ENCODE measurements at regions not wholly inside any gene's neighbourhood (a gene's known extent, or its start where the extent isn't known, plus 50 kb on each side); places are given as distances from the start of the nearest gene placed in this dataset.

DNA sequence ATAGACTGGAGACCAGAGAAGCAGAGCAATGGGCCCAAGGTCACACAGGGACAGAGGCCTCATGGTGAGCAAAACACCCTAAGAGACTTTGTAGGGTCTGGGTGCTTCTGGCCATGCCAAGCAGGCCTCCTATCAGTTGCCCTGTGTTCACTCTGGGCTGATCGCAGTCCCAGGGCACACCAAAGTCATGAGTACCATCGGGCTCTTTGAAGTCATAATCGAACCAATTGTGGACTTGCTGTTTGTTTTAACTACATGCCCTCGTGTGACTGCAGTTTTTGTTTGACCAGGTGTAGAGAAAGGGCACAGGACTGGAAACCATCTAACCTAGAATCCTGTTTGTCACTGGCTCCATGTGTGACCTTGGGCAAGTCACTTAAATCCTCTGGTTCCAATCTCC is 172.5 kb upstream of the CPEB2 start:
- FAIRE-seq: no peak

DNA sequence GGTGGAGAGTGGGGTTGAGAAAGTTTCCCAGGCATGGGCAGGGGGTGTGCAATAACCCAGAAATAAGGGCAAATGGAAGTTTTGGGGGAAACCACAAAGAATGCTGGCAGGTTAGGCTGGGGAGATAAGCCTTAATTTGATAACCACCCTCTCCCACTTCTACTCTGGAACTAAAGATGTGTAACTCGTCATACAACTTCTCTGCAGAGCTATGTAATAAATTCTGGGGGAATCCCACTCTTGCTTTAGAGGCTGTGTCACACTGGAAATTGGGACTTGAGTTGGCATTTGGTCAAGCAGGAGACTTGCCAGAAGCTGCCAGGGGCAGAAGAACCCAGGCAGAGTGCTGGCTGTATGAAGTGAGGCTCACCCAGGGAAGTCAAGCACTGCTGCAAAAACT is 170.9 kb upstream of the CPEB2 start:
- no peak for FAIRE-seq

DNA sequence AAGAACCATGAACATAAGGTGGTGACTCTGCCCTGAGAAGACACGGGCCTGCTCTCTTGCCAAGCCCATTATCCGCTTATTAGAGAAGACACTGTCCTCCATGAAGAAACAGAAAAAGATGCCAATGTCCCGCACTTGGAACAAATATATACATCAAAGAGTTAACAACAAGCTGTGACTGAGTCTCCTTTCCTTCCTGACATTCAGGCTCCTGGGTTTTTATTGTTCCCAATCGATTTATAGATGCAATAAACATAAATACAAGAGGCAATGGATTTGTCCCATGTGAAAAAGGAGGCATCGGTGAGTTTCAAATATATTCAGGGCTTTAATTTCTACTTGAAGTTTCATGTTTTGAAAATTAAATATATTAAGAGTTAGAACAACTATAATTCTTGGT is 169.2 kb upstream of the CPEB2 start:
- FAIRE-seq: no peak

DNA sequence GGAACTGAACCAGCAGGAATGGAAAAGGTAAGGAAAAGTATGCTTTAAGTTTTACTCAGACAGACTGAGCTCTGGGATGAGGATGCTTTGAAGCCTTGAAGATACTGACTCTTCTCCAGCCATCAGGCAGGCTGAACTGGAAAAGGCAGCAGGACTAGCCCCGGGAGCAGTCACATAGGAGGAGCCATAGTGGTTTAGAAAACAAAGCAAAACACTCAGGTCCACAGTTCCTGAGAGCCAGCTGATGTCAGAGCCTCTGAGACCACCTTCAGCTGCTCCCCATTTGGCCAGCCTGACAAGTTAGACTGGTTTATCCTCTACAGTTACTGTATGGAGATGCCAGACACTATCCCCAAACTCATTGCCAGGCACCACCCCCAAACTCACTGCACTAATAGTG is 167.9 kb upstream of the CPEB2 start:
- no peak for FAIRE-seq

DNA sequence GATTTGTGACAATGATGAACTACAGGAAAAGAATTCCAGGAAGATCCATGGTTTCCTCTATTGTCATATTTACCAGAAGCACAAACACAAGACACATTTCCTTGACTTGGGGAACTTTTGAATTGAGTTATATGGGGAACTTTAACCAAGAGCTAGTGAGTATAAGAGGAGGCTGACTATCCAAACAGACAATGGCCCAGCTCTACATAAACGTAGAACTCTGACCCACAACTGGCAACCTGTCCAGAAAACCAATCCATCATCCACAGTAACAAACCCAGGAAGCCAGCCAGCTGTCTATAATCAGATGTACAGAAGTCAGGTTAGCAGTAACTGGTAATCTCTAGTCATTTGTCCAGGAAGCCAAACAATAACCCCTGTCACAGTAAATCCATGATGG is 167.0 kb upstream of the CPEB2 start:
- no peak for FAIRE-seq

DNA sequence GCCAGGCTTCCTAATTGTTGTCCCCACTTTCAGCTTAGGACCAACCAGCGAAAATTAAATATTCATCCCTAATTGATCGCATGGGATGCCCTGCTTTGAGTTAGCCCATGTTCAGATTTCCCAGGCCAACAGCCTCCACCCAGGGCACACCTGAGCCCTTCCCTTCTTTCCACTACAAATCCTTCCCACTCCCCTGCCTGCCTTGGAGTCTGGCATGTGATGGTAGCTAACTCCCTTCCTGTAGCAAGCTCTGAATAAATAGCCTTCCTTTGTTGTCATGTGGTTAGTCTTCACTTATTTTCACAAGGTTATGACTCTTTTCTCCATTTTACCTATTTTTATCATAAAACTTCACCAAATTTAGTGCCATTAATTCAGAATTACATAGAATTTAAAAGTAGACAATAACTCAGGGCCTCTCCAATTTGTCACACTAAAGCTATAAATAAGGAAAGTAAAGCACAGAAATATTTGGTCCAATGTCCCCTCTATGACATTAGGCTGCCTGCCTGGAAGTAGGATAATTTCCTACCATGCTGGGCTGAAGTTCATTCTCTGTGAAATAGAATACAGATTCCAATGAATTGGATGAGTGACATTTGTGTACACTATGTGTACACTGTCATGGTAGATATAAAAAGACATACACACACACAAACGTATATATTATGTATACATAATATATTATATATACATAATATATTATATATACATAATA is 166.4 kb upstream of the CPEB2 start:
- no peak for FAIRE-seq

DNA sequence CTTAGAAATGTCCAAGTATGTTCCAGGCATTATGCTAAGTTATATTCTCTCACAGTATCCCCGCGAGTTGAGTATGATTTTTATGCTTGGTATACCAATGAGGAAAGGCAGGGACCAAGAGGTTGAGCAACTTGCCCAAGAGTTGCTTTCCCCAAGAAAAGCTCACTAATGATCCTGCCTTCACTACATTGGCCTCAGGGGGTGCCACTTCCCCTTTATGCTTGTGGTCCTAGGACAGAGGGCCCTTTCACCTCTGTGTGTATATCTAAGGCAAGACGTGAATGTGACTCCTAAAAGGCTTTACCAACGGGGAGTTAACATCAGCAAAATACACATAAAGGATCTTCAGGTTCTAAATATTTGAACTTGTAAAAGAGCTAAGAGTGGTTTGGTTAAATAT is 164.4 kb upstream of the CPEB2 start:
- FAIRE-seq: no peak

DNA sequence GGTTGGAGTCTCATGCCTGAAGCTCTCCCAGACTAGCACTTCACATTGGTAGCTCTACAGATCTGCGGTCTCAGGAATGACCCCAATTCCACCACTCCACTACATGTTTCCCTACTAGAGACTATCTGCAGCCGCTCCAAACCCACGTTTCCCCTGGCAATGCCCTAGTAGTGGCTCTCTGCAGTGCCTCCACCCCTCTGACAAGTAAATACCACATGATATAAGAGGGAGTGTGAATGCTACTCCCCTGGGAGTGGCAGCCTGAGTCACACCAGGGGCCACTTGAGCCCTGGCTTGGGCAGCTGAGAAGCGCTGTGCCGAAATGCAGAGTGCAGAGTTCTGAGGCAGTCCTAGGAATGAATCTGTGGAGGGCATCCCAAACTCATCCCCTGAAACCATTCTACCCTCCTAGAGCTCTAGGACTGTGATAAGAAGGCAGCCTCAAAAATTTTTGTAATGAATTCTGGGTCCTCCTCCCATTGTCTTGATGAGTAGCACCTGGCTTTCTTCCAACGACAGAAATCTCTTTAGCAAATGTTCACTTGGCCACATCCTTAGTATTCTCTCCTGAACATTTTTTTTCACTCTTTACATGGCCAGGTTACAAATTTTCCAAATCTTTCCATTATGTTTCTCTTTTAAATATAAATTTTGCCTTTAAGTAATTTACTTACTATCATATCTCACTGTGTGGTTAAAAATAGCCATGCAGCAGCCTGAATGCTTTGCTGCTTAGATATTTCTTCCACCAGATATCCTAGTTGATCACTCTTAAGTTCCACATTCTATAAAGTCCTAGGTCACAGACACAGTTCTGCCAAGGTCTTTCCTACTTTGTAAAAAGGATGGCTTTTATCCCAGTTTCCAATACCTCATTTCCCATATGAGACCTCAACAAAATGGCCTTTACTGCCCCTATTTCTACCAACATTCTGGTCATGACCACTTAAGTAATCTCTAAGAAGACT is 160.2 kb upstream of the CPEB2 start:
- no peak for FAIRE-seq

DNA sequence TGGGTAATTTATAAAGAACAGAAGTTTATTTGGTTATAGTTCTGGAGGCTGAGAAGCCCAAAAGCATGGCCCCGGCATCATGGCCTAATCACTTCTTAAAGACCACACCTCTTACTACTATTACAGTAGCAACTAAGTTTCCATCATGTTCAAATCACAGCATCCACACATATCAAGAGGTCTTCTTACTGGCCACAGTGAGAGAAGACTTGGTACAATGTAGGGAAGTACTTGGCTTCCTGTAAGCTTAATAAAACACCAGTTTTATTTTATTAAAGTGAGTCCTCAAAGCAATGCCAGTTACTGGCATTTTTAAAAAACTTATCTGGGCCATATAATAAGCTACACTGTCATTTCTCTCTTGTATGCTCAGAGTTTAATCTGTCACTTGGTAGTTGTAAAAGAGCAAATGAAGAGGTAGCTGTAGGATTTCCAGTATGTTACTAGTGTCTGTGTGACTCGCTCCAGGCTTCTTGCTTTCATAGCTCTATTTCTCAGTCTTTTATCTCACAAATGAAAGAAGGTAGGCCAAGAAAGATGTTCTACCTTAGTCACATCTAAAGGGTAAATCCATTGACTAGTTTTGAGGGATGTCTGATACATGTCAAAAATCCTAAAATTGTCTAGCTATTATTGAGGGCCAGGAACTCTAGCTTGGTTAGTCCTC is 159.2 kb upstream of the CPEB2 start:
- FAIRE-seq: no peak

DNA sequence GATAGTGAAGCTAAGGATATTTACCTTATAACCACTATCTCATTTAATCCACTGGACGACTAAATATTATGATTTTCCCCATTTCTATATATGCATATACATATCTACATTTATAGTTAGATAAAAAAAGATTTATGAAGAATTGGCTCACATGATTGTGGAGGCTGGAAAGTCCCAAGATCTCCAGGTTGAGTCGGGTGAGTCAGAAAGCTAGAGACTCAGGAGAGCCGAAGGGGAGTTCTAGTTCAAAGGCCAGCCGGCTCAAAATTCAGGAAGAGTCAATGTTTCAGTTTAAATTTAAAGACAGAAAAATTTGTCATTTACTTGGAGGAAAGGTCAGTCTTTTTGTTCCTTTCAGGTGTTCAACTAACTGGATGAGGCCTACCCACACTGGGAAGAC is 158.2 kb upstream of the CPEB2 start:
- no peak for FAIRE-seq

DNA sequence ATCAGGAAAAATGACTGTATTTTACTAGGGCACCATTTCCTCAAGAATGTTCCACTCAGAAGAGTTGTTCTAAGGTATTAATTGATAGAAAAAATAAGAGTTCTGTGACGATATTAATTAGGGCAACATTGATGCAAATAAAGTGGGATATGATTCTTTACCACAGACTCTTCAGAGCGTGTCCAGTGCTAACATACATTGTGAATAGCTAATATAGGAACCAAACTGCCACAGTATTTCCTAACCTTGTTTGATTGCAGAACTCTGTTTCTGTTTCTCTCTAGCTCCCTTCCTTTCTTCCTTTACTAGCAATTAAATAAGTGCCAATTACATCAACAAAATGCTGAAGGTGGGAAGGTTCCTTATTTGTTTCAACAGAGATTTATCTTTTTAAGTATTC is 154.1 kb upstream of the CPEB2 start:
- no peak for FAIRE-seq

DNA sequence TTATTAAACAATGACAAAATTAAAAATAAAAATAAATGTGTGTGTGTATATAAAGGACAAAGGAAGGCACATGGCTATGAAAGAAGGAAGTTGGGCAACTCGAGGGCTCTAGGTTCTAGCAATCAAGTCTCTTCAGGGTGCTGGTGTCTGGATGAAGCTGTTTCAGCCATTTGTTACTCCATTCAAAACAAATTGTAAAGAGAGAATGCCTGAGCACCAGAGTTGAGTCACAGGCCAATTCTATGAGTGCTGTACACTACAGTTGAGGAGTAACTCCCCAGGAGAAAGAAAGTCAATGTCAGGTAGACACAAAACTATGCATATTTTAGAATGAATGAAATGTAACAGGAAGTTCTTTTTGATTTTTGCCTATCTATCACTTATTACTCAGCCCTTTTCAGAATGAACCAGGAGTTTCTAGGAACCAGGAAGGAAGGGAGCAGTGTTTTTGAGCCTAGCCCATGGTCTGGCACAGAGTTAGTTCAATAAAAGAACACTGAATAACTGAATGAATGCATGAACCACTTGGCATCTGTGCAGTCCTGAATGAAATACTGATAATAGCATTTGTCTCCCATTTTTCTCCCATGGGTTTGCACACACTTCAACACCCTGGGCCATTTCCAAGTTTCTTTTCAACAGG is 151.7 kb upstream of the CPEB2 start:
- no peak for FAIRE-seq

DNA sequence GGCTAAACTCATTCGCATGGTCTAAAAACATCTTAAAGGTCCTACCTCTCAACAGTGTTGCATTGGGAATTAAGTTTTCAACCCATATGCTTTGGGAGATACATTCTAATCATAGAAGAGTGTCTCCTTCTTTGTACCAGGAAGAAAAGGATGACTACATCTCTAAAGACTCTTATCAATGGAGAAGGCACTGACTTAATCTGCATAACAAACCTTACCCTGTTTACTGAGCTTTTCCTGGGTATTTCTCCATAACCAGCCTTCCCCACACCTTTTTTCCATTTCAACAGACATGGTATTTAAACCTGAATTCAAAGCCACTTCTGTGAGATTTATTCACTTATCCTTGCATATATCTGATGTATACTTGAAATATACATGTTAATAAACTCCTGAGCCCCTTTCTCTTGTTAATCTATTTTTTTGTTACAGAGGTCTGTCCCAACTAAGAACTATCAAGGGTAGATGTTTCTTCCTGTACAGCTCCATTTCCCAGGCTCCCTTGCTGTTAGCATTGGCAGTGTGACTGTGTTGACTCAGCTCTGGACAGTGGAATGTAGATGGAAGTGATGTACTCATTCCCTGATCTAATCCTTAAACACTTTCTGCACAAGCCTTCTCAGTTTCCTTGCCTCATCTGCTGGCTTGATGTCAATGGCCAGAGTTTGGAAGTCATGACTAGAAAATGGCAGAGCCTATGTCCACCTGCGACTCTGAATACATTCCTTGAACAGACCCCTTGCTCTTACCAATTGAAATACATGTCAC is 148.9 kb upstream of the CPEB2 start:
- FAIRE-seq: no peak

DNA sequence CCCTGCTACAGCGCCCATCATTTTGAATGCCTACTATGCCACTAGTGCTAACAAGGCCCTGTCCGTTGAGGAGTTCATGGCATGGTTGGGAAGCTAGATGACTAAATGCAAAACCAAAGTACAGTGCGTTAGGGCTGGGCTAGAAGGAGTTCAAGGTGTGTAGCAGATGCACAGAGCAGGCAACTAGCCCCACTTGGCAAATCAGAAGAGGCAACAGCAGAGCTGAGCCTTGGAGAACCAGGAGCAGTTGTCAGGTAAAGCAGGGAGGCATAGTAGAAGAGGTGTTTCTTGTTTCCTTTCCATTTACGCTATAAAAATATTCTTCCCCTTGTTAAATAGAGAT is 146.6 kb upstream of the CPEB2 start:
- no peak for FAIRE-seq

DNA sequence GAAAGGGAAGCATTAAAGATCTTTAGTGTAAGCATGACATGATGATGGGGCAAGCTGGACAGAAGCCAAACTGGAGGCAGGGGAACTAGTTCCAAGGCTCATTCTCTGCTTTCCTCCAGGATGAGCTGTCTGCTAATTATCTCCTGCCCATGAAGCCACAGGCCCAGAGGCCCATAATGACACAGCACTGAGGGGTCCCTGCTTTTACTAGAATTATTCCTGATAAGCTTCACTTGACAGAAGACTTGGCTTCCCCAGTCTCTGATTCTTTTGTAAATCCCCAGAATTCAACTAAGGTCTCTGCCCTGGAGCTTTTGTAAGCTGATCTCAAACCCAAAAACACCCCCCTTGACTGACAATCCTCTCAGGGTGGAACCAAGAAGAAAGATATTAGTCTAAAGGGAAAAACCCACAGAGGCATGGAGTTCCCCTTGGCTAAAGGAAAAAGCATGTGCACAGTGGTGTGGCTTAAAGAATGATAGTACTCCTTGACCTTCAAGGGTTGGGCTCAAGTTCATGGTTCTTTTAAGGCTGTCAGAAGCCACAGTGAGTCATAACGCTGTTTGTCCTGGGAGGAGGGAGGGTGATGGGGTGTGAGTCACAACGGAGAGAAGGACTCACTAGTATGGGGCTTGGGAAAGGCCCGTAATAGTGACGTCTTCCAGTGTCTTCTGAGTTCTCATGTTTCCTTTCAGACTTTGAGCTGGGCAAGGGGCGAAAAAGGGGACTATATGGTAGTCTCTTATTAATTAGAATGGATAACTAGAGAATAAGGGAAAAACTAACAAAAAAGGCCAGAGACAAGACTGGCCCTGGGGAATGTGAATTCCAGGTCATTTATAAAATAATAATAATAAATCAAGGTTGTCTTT is 146.0 kb upstream of the CPEB2 start:
- FAIRE-seq: no peak

DNA sequence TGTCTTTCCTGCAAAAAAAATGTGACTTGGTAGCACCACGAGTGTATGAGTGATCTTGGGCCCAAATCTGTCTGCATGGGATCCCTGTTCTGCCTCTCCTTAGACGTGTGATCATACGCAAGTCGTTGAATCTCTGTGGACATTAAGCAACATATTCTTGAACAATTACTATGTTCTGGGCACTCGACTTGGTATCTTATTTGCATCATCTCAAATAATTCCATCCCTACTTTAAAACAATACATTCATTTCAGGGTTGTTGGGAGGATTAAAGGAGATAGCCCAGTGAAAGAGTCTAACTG is 145.4 kb upstream of the CPEB2 start:
- FAIRE-seq: no peak

DNA sequence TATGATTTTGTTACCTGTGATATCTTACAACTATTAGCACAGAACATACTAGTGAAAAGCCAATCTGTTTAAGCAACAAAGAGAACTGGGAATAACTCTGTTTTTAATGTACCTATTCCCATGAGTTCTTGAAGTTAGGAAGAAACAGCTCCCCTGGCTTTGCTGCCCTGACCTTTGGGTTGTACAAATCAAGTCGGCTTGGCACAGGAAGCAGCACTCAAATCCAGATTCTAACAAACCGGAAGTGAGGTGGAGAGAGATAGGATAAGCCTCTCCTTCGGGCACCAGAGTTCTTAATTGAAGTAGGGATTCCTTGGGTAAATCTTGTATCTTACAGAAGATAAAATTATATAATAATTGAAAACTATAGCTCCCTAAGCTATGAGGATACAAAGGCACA is 144.8 kb upstream of the CPEB2 start:
- no peak for FAIRE-seq

DNA sequence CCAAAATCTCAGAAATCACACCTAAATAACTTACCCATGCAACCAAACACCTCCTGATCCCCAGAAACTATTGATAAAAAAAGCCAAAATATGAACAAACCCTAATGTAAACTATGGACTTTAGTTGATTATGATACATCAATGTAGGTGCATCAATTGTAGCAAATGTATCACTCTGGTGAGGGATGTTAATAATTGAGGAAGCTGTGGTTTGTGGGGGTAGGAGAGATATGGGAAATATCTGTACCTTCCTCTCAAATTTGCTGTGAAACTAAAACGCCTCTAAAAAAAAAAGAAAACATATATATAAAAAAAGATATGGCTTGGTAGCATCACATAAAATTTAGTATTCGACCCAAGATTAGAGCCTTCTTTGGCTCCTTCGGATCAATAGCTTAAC is 144.3 kb upstream of the CPEB2 start:
- no peak for FAIRE-seq

DNA sequence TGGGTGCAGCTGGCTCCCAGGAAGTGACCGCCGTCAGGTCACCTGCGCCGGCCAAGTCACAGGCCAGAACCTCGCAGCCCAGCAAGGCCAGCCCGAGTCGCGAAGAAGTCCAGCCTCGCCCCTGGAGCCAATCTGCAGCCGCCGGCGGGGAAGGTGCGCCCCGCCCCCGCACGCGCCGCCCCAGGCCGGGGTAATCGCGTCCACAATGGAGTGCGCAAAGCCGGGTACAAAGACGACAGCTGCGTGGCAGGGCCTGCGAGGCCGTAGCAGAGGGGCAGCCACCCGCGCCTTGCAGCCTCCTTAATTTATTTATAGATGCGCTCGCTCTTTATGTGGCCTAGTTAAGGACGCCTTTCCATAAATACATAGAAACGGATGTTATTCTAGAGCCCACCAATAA is 139.4 kb upstream of the CPEB2 start:
- no peak for FAIRE-seq

DNA sequence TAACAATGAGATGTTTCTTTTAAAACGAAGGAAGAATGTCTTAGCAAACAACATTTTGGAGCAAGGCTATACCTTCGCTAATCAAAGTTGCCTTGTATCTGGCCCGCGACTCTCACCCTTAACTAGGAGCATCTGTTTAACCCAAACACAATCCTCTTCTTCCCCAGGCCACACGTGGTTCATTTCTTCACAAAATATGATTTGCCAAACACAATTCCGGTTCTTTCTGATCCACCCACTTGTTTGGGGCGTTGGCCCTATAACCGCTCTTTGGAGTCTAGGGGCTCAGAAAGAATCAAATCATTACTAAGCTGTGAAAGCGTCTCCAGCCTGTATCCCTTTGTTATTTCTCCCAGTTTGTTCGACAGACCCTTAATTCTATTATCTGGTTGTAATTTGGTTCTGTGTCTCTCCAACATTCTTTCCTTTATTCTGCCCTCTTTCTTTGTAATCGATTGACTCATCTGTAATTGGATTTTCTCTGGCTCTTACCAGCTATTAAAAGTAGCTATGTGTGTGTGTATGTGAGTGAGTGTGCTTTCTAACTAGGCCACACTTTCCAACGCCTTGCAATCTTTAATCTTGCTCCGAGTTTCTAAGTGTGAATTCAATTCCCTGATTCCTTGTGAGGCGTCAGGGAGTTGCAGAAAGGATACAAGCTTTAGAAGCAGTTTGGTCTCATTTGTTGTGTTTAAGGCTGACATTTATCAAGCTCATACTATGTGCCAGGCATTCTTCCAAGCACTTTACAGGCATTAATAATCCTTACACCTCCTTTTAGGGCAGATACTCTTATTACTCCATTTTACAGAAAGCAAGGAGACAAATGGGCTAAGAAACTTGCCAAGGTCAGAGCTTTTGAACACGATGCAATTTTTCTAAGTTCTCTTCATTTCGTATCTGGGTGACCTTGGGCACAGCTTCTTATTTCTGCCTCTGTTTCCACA is 138.6 kb upstream of the CPEB2 start:
- no peak for FAIRE-seq

All from endometrium (tissue), 2 donors.